Peyer's patch (tissue), 4 donors: ENCODE measurements at regions not wholly inside any gene's neighbourhood (a gene's known extent, or its start where the extent isn't known, plus 50 kb on each side); places are given as distances from the start of the nearest gene placed in this dataset.

Experiments used
- DNase-seq, 3 donors: peaks; one replicate each; pipeline ENCODE4 v3.0.0-alpha.2; 2017 to 2019
- H3K27ac ChIP-seq, 4 donors: fragments of 200-600 bp; sonication (generic); one replicate each; pipeline ENCODE4 v1.5.1; 2016 to 2019
- H3K27me3 ChIP-seq, 2 donors: fragments of 200-600 bp; sonication (generic); one replicate each; pipeline ENCODE4 v1.5.1; 2019
- H3K36me3 ChIP-seq, 3 donors: fragments of 200-600 bp; sonication (generic); one replicate each; pipeline ENCODE4 v1.5.1; 2016 to 2019
- H3K4me1 ChIP-seq, 4 donors: fragments of 200-600 bp; sonication (generic); one replicate each; pipeline ENCODE4 v1.5.1; 2016 to 2019
- H3K4me3 ChIP-seq, 4 donors: fragments of 200-600 bp; sonication (generic); 1 replicate in 3 of 4; 2 replicates in 1 of 4; pipeline ENCODE4 v1.5.1; 2016 to 2019; ENCODE audit warnings: mild to moderate bottlenecking in 1 of 4
- H3K9me3 ChIP-seq, 4 donors: fragments of 200-600 bp; sonication (generic); one replicate each; pipeline ENCODE4 v1.5.1; 2016 to 2019; ENCODE audit warnings: mild to moderate bottlenecking in 1 of 4
- CTCF ChIP-seq, 6 experiments: fragments of 450-650 bp in 4 of 6; fragments of 200-600 bp in 2 of 6; sonication (generic) in 1 of 6; IDR thresholded peaks; one replicate each; pipeline ENCODE4 v1.5.1; 2017 to 2019; ENCODE audit warnings: antibody characterized with exemption in 6 of 6, mild to moderate bottlenecking in 3 of 6, moderate library complexity in 1 of 6
- POLR2A ChIP-seq, 2 donors: fragments of 450-650 bp; IDR thresholded peaks; one replicate each; pipeline ENCODE4 v1.5.1; 2017; ENCODE audit warnings: antibody characterized with exemption in 2 of 2, mild to moderate bottlenecking in 2 of 2, moderate library complexity in 2 of 2

DNA sequence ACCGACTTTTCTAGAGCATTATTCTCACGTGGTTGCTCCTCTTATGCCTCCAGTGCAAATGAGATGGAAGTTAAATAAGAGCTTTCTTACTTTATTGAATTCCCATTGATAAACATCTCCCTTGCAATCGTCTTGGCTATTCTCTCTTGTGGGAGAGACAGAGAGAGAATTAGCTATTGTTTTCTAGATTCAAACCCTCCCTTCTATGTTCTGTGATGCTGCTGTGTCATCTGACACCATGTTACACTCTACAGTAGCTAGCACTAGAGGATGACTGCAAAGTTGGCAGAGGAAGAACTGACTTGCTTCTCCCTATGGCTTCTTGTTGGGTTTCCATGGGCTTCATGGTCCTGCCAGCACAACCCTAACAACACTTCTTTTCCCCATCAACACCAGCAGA lies 134.6 kb upstream of the RANBP3L start:
- TF ChIP-seq POLR2A (IDR thresholded peaks at IDR 0.05) (no peak), CTCF (IDR thresholded peaks at IDR 0.05) (no peak)
- Histone ChIP-seq H3K9me3 (no peaks in the 10 kb centered on the region), H3K4me1 (no peaks in the 10 kb centered on the region), H3K27me3 (no peaks in the 10 kb centered on the region), H3K4me3 (no peak overlapping the region), H3K36me3 (no peaks in the 10 kb centered on the region), H3K27ac (no peak overlapping the region)
- no peak for DNase-seq

GRCh38 chr5:36438765-36439561 lies 137.3 kb upstream of the RANBP3L start:
- DNase-seq = no peak
- no peaks in the 10 kb centered on the region for H3K4me1 ChIP-seq
- TF ChIP-seq CTCF (IDR thresholded peaks at IDR 0.05) (no peak), POLR2A (IDR thresholded peaks at IDR 0.05) (no peak)
- no peak overlapping the region for H3K4me3 ChIP-seq
- no peaks in the 10 kb centered on the region for H3K27me3 ChIP-seq
- no peak overlapping the region for H3K27ac ChIP-seq
- H3K9me3 ChIP-seq = no peaks in the 10 kb centered on the region
- no peaks in the 10 kb centered on the region for H3K36me3 ChIP-seq

GRCh38 chr5:36440300-36440699 lies 138.6 kb upstream of the RANBP3L start:
- Histone ChIP-seq H3K9me3 (no peaks in the 10 kb centered on the region), H3K27me3 (no peaks in the 10 kb centered on the region), H3K4me3 (no peak overlapping the region), H3K27ac (no peak overlapping the region), H3K36me3 (no peaks in the 10 kb centered on the region), H3K4me1 (no peaks in the 10 kb centered on the region)
- TF ChIP-seq POLR2A (IDR thresholded peaks at IDR 0.05) (no peak), CTCF (IDR thresholded peaks at IDR 0.05) (no peak)
- no peak for DNase-seq

DNA sequence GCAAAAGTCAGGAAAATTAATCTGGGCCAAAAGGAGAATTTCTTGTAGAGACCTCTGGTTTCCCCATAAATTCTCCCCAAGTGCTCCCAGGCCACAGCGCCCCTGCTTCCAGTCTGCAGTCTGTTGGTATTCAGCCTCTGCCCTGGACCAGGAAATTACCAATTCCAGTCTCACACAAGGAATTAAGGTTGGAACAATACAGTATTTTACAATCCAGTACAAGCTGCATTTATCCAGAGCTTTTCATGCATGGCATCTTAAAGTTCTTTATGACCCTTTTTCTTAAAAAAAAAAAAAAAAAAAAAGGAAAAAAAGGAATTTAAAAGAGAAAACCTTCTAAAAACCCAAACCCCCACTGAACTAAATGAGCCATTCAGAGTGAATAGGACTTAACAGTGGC lies 139.6 kb upstream of the RANBP3L start:
- no peak overlapping the region for H3K4me3 ChIP-seq
- TF ChIP-seq CTCF (IDR thresholded peaks at IDR 0.05) (no peak), POLR2A (IDR thresholded peaks at IDR 0.05) (no peak)

DNA sequence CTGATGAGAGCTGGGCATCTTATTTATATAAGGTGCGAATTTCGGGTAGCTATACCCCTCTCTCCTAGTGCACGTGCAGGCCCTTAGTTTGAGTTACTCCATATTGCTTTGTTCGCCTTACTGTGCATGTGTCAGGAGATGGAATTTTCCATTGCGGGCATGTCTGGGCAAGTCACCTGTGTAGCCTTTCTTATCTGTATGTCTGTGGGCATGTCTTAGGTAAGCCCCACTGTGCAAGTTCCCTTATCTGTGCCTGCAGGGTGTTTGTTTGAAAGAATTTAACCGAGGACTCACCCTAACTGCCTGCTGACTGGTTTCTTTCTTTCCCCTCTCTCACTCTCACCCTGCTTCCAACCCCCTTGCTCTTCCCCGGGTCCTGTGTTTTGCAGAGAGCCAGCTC lies 140.7 kb upstream of the RANBP3L start:
- no peaks in the 10 kb centered on the region for H3K9me3 ChIP-seq
- H3K27me3 ChIP-seq = no peaks in the 10 kb centered on the region
- no peak overlapping the region for H3K27ac ChIP-seq
- DNase-seq = no peak
- H3K4me1 ChIP-seq = no peaks in the 10 kb centered on the region
- H3K36me3 ChIP-seq = no peaks in the 10 kb centered on the region
- TF ChIP-seq CTCF (IDR thresholded peaks at IDR 0.05) (no peak), POLR2A (IDR thresholded peaks at IDR 0.05) (no peak)
- no peak overlapping the region for H3K4me3 ChIP-seq

More for the DNA sequence above, 139.6 kb upstream of the RANBP3L start:
- H3K27ac ChIP-seq = no peak overlapping the region
- no peaks in the 10 kb centered on the region for H3K9me3 ChIP-seq
- no peak for DNase-seq
- H3K4me1 ChIP-seq = no peaks in the 10 kb centered on the region
- H3K27me3 ChIP-seq = no peaks in the 10 kb centered on the region
- no peaks in the 10 kb centered on the region for H3K36me3 ChIP-seq
